ENCODE measurements at regions not wholly inside any gene's neighbourhood (a gene's known extent, or its start where the extent isn't known, plus 50 kb on each side); places are given as distances from the start of the nearest gene placed in this dataset.
"Not testable (repeated sequence)": the region's sequence is repeated elsewhere in the genome, so short reads cannot be mapped to it uniquely, and the experiment has no call there.

DNA sequence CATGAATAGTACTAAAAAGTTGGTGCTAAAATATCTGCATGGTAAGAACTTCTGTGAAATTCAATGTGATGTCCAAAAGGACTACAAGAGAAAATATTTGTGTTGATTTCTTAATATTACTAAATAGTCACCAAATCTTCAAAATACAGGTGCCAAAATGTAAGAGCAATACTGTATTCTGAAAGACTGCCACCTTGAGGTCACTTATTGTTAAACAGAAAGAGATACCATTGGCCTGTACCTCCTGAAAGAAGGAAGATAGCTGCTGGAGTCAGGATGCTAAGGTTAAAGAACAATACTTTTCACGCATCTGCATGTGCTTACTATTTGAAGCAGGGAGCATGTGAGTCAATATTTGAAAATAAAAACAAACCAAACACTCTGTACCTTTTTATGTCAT lies 72.0 kb upstream of the LSAMP start:
- DNase-seq (ENCODE audit: low spot score) (no peak), FAIRE-seq (no peak), ATAC-seq (no peak)
- no peak overlapping the region for H3K9ac ChIP-seq (ENCODE audit: insufficient read depth, low read depth, low read length)
- BruUV-seq (replicated peaks), result no TSS peak
- no peaks in the 10 kb centered on the region for H3K27me3 ChIP-seq (ENCODE audit: control insufficient read depth in 1 of 2, insufficient read depth in 2 of 2, low read length in 2 of 2)
- no peaks in the 10 kb centered on the region for H3K79me2 ChIP-seq (ENCODE audit: insufficient read depth, low read length)
- no peaks in the 10 kb centered on the region for H3K36me3 ChIP-seq (replicated peaks in 1 of 2; ENCODE audit: control insufficient read depth in 1 of 2, insufficient read depth in 2 of 2, low read length in 2 of 2)
- H2AFZ ChIP-seq (ENCODE audit: low read length), result no peak overlapping the region
- H3K27ac ChIP-seq (ENCODE audit: extremely low read length, insufficient read depth, low read length), result no peak overlapping the region
- in situ Hi-C loops (cut with HindIII; ENCODE audit: extremely low pct_ligation_motif_present, low pct_unique_long_range_greater_than_20kb) (no loop called here), intact Hi-C loops (cut with micrococcal nuclease; ENCODE audit: unreplicated experiment) (no loop called here)
- H3K4me2 ChIP-seq (ENCODE audit: low read depth, low read length), result no peak overlapping the region
- CTCF ChIA-PET (ENCODE audit: low intra/inter-chr PET ratio, low total read pairs), result no interaction called here
- POLR2A ChIA-PET, result no interaction called here
- no peaks in the 10 kb centered on the region for H3K4me1 ChIP-seq (ENCODE audit: insufficient read depth, low read length)
- TF ChIP-seq ELF4 (CRISPR knock-in tag; IDR thresholded peaks at IDR 0.05; ENCODE audit: borderline replicate concordance), result no peak
- TF ChIP-seq, protein P1, sequence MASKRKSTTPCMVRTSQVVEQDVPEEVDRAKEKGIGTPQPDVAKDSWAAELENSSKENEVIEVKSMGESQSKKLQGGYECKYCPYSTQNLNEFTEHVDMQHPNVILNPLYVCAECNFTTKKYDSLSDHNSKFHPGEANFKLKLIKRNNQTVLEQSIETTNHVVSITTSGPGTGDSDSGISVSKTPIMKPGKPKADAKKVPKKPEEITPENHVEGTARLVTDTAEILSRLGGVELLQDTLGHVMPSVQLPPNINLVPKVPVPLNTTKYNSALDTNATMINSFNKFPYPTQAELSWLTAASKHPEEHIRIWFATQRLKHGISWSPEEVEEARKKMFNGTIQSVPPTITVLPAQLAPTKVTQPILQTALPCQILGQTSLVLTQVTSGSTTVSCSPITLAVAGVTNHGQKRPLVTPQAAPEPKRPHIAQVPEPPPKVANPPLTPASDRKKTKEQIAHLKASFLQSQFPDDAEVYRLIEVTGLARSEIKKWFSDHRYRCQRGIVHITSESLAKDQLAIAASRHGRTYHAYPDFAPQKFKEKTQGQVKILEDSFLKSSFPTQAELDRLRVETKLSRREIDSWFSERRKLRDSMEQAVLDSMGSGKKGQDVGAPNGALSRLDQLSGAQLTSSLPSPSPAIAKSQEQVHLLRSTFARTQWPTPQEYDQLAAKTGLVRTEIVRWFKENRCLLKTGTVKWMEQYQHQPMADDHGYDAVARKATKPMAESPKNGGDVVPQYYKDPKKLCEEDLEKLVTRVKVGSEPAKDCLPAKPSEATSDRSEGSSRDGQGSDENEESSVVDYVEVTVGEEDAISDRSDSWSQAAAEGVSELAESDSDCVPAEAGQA (IDR thresholded peaks at IDR 0.05; ENCODE audit: low read depth), result no peak
- TF ChIP-seq, protein P1 (CRISPR knock-in tag; IDR thresholded peaks at IDR 0.05; ENCODE audit: borderline replicate concordance), result no peak
- TF ChIP-seq, protein P2, sequence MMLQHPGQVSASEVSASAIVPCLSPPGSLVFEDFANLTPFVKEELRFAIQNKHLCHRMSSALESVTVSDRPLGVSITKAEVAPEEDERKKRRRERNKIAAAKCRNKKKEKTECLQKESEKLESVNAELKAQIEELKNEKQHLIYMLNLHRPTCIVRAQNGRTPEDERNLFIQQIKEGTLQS (CRISPR knock-in tag; IDR thresholded peaks at IDR 0.05), result no peak
- TF ChIP-seq ZNF713 (CRISPR knock-in tag; IDR thresholded peaks at IDR 0.05), result no peak
- no peak for TF ChIP-seq ELF3 (CRISPR knock-in tag; IDR thresholded peaks at IDR 0.05)
- TF ChIP-seq, protein P3, sequence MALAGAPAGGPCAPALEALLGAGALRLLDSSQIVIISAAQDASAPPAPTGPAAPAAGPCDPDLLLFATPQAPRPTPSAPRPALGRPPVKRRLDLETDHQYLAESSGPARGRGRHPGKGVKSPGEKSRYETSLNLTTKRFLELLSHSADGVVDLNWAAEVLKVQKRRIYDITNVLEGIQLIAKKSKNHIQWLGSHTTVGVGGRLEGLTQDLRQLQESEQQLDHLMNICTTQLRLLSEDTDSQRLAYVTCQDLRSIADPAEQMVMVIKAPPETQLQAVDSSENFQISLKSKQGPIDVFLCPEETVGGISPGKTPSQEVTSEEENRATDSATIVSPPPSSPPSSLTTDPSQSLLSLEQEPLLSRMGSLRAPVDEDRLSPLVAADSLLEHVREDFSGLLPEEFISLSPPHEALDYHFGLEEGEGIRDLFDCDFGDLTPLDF (CRISPR knock-in tag; IDR thresholded peaks at IDR 0.05), result no peak
- WGBS (ENCODE audit: low lambda C conversion rate), result 44% methylated on average over 1 of the region's 1 CpG
- no peak overlapping the region for H3K4me3 ChIP-seq (replicated peaks in 1 of 3; ENCODE audit: insufficient read depth in 1 of 3, low read depth in 2 of 3, low read length in 3 of 3)
- H3K9me3 ChIP-seq (ENCODE audit: low read length), result no peaks in the 10 kb centered on the region
- H4K20me1 ChIP-seq (ENCODE audit: insufficient read depth, low read length), result no peaks in the 10 kb centered on the region

DNA sequence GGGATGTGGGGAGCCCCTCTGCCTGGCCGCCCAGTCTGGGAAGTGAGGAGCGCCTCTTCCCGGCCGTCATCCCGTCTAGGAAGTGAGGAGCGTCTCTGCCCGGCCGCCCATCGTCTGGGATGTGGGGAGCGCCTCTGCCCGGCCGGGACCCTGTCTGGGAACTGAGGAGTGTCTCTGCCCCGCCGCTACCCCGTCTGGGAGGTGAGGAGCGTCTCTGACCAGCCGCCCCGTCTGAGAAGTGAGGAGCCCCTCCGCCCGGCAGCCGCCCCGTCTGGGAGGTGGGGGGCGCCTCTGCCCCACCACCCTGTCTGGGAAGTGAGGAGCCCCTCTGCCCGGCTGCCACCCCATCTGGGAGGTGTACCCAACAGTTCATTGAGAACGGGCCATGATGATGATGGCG lies 73.8 kb upstream of the LSAMP start:
- ATAC-seq; H3K27me3 ChIP-seq (ENCODE audit: control insufficient read depth in 1 of 2, insufficient read depth in 2 of 2, low read length in 2 of 2); H3K9me3 ChIP-seq (ENCODE audit: low read length); H3K79me2 ChIP-seq (ENCODE audit: insufficient read depth, low read length); H3K4me1 ChIP-seq (ENCODE audit: insufficient read depth, low read length); H3K36me3 ChIP-seq (replicated peaks in 1 of 2; ENCODE audit: control insufficient read depth in 1 of 2, insufficient read depth in 2 of 2, low read length in 2 of 2); H3K9ac ChIP-seq (ENCODE audit: insufficient read depth, low read depth, low read length); BruUV-seq (replicated peaks); H3K4me3 ChIP-seq (replicated peaks in 1 of 3; ENCODE audit: insufficient read depth in 1 of 3, low read depth in 2 of 3, low read length in 3 of 3); FAIRE-seq; in situ Hi-C loops (cut with HindIII; ENCODE audit: extremely low pct_ligation_motif_present, low pct_unique_long_range_greater_than_20kb); CTCF ChIA-PET (ENCODE audit: low intra/inter-chr PET ratio, low total read pairs); DNase-seq (ENCODE audit: low spot score); H3K27ac ChIP-seq (ENCODE audit: extremely low read length, insufficient read depth, low read length); POLR2A ChIA-PET; H3K4me2 ChIP-seq (ENCODE audit: low read depth, low read length); H4K20me1 ChIP-seq (ENCODE audit: insufficient read depth, low read length); intact Hi-C loops (cut with micrococcal nuclease; ENCODE audit: unreplicated experiment); H2AFZ ChIP-seq (ENCODE audit: low read length): not testable (repeated sequence)
- WGBS (ENCODE audit: low lambda C conversion rate), result 64% methylated on average over 15 of the region's 26 CpGs
